GM21717 (cell line): ENCODE measurements at regions not wholly inside any gene's neighbourhood (a gene's known extent, or its start where the extent isn't known, plus 50 kb on each side); places are given as distances from the start of the nearest gene placed in this dataset.
"Not testable (repeated sequence)": the region's sequence is repeated elsewhere in the genome, so short reads cannot be mapped to it uniquely, and the experiment has no call there.

Experiments
- ATAC-seq: cut with Tn5 transposase; IDR thresholded peaks from one replicate; pipeline ENCODE4 v1.9.1; 2021; ENCODE audit warnings: mild to moderate bottlenecking, moderate library complexity; ENCODE audit not compliant: unreplicated experiment

GRCh38 chr1:194374649-194375048 is 1188.2 kb upstream of the B3GALT2 start:
- no peak for ATAC-seq

- ATAC-seq, result no peak
Measured at GRCh38 chr1:194372266-194372665, 1185.9 kb upstream of the B3GALT2 start.

GRCh38 chr1:194369622-194370021 is 1183.2 kb upstream of the B3GALT2 start:
- no peak for ATAC-seq

GRCh38 chr1:194369060-194369459 is 1182.6 kb upstream of the B3GALT2 start:
- ATAC-seq, result no peak

- no peak for ATAC-seq
Measured at GRCh38 chr1:194367121-194367520, 1180.7 kb upstream of the B3GALT2 start.

- no peak for ATAC-seq
Measured at GRCh38 chr1:194366705-194367104, 1180.3 kb upstream of the B3GALT2 start.

- ATAC-seq, result no peak
Measured at GRCh38 chr1:194362327-194362726, 1175.9 kb upstream of the B3GALT2 start.

GRCh38 chr1:194361374-194362131 is 1175.1 kb upstream of the B3GALT2 start:
- ATAC-seq, result no peak

GRCh38 chr1:194358208-194358581 is 1171.8 kb upstream of the B3GALT2 start:
- ATAC-seq, result no peak

GRCh38 chr1:194357573-194358207 is 1171.3 kb upstream of the B3GALT2 start:
- not testable (repeated sequence) for ATAC-seq

GRCh38 chr1:194355488-194356106 is 1169.2 kb upstream of the B3GALT2 start:
- ATAC-seq, result no peak

- no peak for ATAC-seq
Measured at GRCh38 chr1:194353121-194353520, 1166.7 kb upstream of the B3GALT2 start.

- ATAC-seq, result no peak
Measured at GRCh38 chr1:194347200-194347599, 1160.8 kb upstream of the B3GALT2 start.

GRCh38 chr1:194342484-194343262 is 1156.3 kb upstream of the B3GALT2 start:
- ATAC-seq, result no peak

- ATAC-seq, result no peak
Measured at GRCh38 chr1:194341587-194341986, 1155.2 kb upstream of the B3GALT2 start.

- no peak for ATAC-seq
Measured at GRCh38 chr1:194339471-194339870, 1153.1 kb upstream of the B3GALT2 start.

GRCh38 chr1:194338241-194338948 is 1152.0 kb upstream of the B3GALT2 start:
- ATAC-seq, result no peak

- ATAC-seq, result no peak
Measured at GRCh38 chr1:194333240-194333639, 1146.8 kb upstream of the B3GALT2 start.

GRCh38 chr1:194331758-194332157 is 1145.3 kb upstream of the B3GALT2 start:
- no peak for ATAC-seq

- no peak for ATAC-seq
Measured at GRCh38 chr1:194322751-194323150, 1136.3 kb upstream of the B3GALT2 start.

- no peak for ATAC-seq
Measured at GRCh38 chr1:194318790-194319280, 1132.4 kb upstream of the B3GALT2 start.
